Cardiac muscle cell (in vitro differentiated cells and primary cell): ENCODE measurements at regions not wholly inside any gene's neighbourhood (a gene's known extent, or its start where the extent isn't known, plus 50 kb on each side); places are given as distances from the start of the nearest gene placed in this dataset.

Source experiments
- DNase-seq, 2 donors: peaks; one replicate each; pipeline versions ENCODE4 v3.0.0 to v3.0.0-alpha.2; 2010 to 2017; ENCODE audit warnings: low read depth in 1 of 2, low spot score in 1 of 2
- H3K27ac ChIP-seq: fragments of 200-600 bp; sonication (generic); 2 replicates; pipeline ENCODE4 v1.5.1; 2016
- H3K27me3 ChIP-seq: fragments of 200-600 bp; sonication (generic); 2 replicates; pipeline ENCODE4 v1.6.0; 2016; ENCODE audit warnings: control low read depth
- H3K36me3 ChIP-seq: fragments of 200-600 bp; sonication (generic); 2 replicates; pipeline ENCODE4 v1.5.1; 2016; ENCODE audit warnings: control low read depth
- H3K4me1 ChIP-seq: fragments of 200-600 bp; sonication (generic); 2 replicates; pipeline ENCODE4 v1.8.1; 2017; ENCODE audit warnings: low read depth, mild to moderate bottlenecking, mixed run types
- H3K4me3 ChIP-seq: fragments of 200-600 bp; sonication (generic); 2 replicates; pipeline ENCODE4 v1.5.1; 2016; ENCODE audit warnings: mild to moderate bottlenecking
- H3K9me3 ChIP-seq: fragments of 200-600 bp; sonication (generic); 2 replicates; pipeline ENCODE4 v1.5.1; 2017; ENCODE audit warnings: low read depth, mild to moderate bottlenecking, control low read depth
- TF ChIP-seq, protein P1 (sequence below): IDR thresholded peaks from 2 replicates; pipeline ENCODE4 v1.5.1; 2012; ENCODE audit warnings: low read depth, mild to moderate bottlenecking, low read length

DNA sequence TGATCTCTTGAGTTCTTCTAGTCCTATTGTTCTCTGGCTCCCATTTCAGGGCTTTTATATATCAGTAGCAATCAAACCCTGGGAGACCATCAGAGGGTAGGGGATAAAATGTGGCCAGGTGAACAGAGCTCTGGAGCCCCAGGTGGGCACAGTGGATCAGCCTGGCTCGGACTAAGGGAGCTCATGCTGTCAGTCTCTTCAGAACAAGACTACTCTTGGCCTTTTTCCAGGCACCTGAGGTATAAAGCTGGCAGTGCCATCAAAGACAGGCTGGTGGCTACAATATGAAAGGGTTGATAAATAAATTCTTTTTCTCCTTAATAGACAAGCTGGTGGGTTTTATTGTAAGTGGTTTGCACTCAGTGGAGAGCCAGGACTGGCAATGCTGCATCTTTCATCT is 160.0 kb upstream of the CCL2 start:
- TF ChIP-seq, protein P1, sequence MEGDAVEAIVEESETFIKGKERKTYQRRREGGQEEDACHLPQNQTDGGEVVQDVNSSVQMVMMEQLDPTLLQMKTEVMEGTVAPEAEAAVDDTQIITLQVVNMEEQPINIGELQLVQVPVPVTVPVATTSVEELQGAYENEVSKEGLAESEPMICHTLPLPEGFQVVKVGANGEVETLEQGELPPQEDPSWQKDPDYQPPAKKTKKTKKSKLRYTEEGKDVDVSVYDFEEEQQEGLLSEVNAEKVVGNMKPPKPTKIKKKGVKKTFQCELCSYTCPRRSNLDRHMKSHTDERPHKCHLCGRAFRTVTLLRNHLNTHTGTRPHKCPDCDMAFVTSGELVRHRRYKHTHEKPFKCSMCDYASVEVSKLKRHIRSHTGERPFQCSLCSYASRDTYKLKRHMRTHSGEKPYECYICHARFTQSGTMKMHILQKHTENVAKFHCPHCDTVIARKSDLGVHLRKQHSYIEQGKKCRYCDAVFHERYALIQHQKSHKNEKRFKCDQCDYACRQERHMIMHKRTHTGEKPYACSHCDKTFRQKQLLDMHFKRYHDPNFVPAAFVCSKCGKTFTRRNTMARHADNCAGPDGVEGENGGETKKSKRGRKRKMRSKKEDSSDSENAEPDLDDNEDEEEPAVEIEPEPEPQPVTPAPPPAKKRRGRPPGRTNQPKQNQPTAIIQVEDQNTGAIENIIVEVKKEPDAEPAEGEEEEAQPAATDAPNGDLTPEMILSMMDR: no peak
- Histone ChIP-seq H3K27ac (no peak overlapping the region), H3K9me3 (no peaks in the 10 kb centered on the region), H3K27me3 (no peaks in the 10 kb centered on the region), H3K4me1 (no peaks in the 10 kb centered on the region), H3K36me3 (no peaks in the 10 kb centered on the region), H3K4me3 (no peak overlapping the region)
- DNase-seq: no peak

DNA sequence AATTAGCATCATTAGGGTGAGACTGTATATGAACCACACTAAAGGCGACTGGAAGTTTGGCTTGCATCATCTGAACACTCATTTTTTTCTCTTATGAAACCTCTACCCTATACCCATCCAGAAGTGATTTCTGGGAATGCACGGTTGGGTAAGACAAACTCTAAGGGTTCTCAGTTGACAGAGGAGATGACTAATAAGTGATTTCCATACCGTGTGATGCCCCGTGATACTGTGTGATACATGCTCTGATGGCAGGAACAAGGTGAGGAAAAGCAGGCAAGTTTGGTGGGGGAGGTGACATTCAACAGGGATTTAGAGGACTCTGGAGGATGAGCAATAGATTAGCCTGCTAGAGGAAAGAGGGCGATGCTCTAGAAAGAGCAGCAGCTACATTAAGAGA is 156.4 kb upstream of the CCL2 start:
- TF ChIP-seq, protein P1: no peak
- Histone ChIP-seq H3K27ac (no peak overlapping the region), H3K27me3 (no peaks in the 10 kb centered on the region), H3K36me3 (no peaks in the 10 kb centered on the region), H3K4me1 (no peaks in the 10 kb centered on the region), H3K9me3 (no peaks in the 10 kb centered on the region), H3K4me3 (no peak overlapping the region)
- peak in 1 of 2 donors; percentile 5 for DNase-seq

DNA sequence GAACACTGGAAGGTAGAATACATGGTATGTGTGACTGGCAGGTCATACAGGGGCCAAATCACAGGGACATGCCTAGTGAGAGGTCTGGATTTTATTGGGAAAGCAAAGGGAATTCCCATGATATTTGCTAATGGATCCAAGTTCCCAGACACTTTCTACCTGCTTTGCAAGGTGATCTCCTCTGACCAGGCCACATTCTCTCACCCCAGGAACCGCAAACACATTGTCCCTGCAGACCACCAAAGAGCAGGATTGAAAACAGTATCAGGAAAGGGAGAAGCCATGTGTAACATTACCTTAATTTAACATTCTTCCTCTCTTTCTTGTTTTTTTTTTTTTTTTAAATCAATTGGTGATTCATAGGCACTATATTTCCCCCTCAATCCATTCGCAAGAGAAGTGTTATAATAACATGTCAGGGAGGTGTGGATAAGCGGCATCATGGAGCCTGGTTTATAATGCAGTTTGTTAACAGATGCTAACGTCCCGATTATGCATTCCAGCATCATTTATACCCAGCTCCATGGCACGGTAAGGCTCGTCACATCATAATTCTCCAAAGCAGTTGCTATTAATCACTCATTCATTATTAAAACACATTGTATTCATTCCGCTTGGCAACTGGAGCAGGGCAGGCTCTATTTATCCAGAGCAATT is 155.1 kb upstream of the CCL2 start:
- TF ChIP-seq, protein P1: no peak

DNA sequence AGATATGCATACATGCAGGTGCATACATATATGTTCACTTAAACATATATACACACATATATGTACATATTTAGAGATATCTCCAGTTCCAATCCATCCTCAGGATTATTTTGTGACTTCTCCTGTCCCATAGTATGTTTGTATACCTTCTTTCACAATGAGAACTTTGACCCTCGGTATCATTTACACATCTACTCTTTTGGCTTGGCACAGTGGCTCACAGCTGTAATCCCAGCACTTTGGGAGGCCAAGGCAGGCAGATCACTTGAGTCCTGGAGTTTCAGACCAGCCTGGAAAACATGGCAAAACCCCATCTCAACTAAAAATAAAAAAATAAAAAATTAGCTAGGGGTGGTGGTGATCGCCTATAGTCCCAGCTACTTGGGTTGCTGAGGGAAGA is 148.1 kb upstream of the CCL2 start:
- DNase-seq: no peak
- H3K9me3 ChIP-seq: no peaks in the 10 kb centered on the region
- TF ChIP-seq, protein P1: no peak
- no peaks in the 10 kb centered on the region for H3K36me3 ChIP-seq
- H3K27ac ChIP-seq: no peak overlapping the region
- H3K4me1 ChIP-seq: no peaks in the 10 kb centered on the region
- H3K27me3 ChIP-seq: no peaks in the 10 kb centered on the region
- H3K4me3 ChIP-seq: no peak overlapping the region

More for the DNA sequence above, 155.1 kb upstream of the CCL2 start:
- Histone ChIP-seq H3K36me3 (no peaks in the 10 kb centered on the region), H3K9me3 (no peaks in the 10 kb centered on the region), H3K27me3 (no peaks in the 10 kb centered on the region), H3K4me3 (no peak overlapping the region), H3K4me1 (no peaks in the 10 kb centered on the region), H3K27ac (no peak overlapping the region)
- no peak for DNase-seq

DNA sequence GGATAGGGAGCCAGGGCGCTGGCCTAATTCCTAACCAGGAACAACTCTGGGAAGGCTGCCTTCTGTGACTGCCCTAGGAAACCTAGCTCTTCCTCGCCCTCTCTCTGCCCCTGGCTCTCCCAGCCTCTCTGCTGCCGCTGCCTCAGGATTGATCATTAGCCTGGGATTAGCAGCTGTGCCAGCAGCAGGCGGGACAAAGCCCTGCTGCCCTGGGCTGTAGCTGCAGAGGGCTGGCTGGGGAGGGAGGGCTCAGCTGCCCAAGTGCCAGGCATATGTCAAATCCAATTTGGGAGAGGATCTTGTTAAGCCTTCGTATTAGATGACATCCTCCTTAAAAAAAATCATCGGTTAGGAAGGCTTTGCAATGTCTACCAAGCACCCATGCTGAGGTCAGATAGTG is 144.8 kb upstream of the CCL2 start:
- Histone ChIP-seq H3K4me3 (no peak overlapping the region), H3K27ac (no peak overlapping the region), H3K4me1 (no peaks in the 10 kb centered on the region), H3K36me3 (no peaks in the 10 kb centered on the region), H3K9me3 (no peaks in the 10 kb centered on the region), H3K27me3 (no peaks in the 10 kb centered on the region)
- peak in 1 of 2 donors; percentile 8 for DNase-seq
- TF ChIP-seq, protein P1: no peak
